ENCODE measurements at regions not wholly inside any gene's neighbourhood (a gene's known extent, or its start where the extent isn't known, plus 50 kb on each side); places are given as distances from the start of the nearest gene placed in this dataset.

DNA sequence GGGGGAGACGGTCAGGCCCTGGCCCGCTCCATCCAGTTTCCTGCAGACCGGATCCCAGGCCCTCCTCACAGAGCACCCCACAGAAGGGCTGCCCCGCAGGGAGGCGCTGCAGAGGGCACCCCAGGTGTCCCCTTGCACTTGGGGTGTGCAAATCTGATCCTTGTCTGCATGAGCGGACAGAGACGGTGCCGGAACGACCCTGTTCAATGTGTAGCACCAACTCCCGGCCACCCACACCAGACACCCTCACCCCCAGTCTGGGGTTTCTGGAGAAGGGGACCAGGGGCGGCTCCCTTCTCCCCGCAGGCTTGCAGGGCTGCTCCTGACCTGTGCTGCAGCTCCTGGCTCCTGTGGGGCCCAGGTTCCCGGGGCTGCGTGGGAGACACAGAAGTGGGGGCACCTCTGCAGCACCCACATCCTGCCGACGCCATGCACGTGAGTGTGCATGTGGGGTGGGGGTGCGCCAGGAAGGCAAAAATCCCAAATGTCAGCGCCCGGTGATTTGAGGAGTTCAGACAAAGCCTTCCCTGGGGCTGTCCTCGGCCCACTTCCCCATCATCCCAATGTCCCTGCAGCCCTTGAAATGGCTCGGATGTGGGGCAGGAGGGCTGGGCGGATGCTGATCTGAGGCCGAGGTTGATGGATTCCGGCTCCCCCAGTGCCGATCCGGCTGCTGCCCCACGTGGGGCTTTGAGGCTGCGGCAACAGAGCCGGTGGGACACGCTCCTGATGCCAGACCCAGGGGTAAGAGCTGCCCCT, 85.3 kb upstream of the BHLHE23 start:
- H3K4me3 ChIP-seq = no peak overlapping the region
- DNase-seq = peak in 1 of 2 experiments; percentile 9
- H3K36me3 ChIP-seq = no peaks in the 10 kb centered on the region

DNA sequence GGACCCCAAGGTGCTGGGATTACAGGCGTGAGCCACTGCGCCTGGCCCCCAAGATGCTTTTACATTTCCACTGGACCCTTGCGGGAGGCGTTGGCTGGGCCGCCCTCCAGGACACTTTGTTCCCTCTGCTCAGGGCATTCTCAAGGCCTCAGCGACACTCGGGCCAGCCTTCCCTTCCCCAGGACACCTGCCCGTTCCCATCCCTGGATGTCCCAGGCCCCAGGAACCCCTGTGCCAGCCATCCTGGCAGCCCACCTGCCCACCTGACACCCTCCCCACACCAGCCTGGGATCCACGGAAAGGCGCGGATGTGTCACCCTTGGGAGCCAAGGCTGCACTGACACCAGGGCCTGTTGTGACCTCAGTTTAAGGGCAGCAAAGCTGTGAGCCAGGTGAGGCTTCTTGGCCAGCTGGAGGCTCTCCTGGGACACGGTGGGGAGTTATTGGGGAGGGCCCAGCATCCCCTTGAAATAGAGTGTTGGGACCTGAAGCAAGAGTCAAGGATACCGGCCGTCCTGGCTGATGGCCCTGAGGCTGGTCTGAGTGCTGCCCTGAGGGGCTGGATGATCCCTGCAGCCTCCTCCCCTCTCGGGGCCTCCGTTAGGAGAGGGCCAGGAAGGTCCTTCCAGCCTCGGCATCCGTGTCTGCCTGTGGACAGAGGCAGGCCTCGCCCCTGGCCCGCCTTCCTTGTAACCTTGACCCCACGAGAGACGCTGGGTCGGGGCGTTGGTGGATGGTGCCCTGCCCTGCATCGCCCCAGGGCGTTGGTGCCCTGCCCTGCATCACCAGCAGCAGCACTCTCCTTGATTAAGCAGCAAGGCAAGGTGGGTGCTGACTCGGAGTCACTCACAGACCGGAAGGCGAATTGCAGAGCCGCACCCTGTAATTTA, 84.2 kb upstream of the BHLHE23 start:
- H3K27ac ChIP-seq = no peak overlapping the region
- H3K9me3 ChIP-seq (replicated peaks) = no peaks in the 10 kb centered on the region
- H3K4me1 ChIP-seq = no peaks in the 10 kb centered on the region
- peaks cover 81% of the 10 kb centered on the region for H3K27me3 ChIP-seq
- no peak overlapping the region for H3K4me3 ChIP-seq
- DNase-seq = peak in 1 of 2 experiments; percentile 7
- no peaks in the 10 kb centered on the region for H3K36me3 ChIP-seq

More for the DNA sequence above, 85.3 kb upstream of the BHLHE23 start:
- Histone ChIP-seq H3K27ac (no peak overlapping the region), H3K4me1 (no peaks in the 10 kb centered on the region), H3K9me3 (replicated peaks) (no peaks in the 10 kb centered on the region), H3K27me3 (peaks cover 81% of the 10 kb centered on the region)

DNA sequence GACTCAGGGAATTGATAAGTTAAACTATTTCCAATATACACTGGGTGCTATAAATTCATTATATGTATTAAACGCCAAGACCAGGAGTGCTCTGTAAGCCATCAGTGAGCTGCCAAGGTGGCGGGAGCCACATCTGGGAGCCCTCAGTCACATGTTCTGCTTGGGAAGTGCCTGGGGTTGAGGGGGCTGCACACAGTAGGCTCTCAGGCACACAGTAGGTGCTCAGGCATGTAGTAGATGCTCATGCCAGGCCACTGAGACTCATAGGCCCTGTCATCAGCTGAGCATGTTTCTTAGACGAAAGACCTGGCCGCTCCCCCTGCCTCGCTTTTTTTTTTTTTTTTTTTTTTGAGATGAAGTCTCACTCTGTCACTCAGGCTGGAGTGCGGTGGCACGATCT, 83.3 kb upstream of the BHLHE23 start:
- Histone ChIP-seq H3K36me3 (no peaks in the 10 kb centered on the region), H3K4me1 (no peaks in the 10 kb centered on the region), H3K9me3 (replicated peaks) (no peaks in the 10 kb centered on the region), H3K27me3 (peaks cover 81% of the 10 kb centered on the region), H3K27ac (no peak overlapping the region), H3K4me3 (no peak overlapping the region)
- peak in 1 of 2 experiments; percentile 2 for DNase-seq

- H3K4me1 ChIP-seq = no peaks in the 10 kb centered on the region
- no peak overlapping the region for H3K4me3 ChIP-seq
- no peak overlapping the region for H3K27ac ChIP-seq
- no peaks in the 10 kb centered on the region for H3K36me3 ChIP-seq
- peak in 1 of 2 experiments; percentile 7 for DNase-seq
- peaks cover 81% of the 10 kb centered on the region for H3K27me3 ChIP-seq
- H3K9me3 ChIP-seq (replicated peaks) = no peaks in the 10 kb centered on the region
Measured at GRCh38 chr20:63089051-63089907, 82.5 kb upstream of the BHLHE23 start.

- no peaks in the 10 kb centered on the region for H3K36me3 ChIP-seq
- no peak overlapping the region for H3K4me3 ChIP-seq
- H3K9me3 ChIP-seq (replicated peaks) = no peaks in the 10 kb centered on the region
- peaks cover 85% of the 10 kb centered on the region for H3K27me3 ChIP-seq
- no peaks in the 10 kb centered on the region for H3K4me1 ChIP-seq
- H3K27ac ChIP-seq = no peak overlapping the region
- peak in 1 of 2 experiments; percentile 16 for DNase-seq
Measured at GRCh38 chr20:63087872-63088680, 81.3 kb upstream of the BHLHE23 start.

DNA sequence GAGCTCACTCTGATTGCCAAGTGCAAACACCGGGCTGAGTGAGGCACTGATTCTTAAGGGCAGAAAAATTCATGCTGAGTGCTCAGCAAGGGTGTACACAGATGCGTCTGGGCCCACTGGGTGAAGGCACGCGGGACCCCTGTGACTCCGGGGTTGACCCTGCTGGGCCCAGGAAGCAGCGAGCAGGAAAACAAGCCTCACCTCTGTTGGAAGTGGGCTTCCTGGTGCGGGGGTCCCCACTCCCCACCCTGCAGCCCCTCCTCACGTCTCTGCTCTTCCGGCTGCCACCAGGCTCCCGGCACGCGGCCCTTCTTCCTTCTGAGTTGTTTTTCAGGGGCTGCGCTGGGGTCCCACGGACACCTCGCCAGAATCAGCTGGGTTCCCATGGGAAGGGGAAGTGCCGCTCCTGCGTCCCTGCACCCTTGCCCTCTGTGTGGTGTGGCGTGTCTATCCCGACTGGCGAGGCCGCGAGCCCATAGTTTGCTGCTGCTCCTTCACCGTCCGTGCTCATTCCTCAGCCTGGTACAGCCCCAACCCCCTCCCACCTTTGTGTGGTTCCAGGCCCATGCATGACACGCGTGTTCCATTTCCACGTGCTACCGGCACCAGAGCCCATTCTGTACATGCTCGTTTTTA, 80.6 kb upstream of the BHLHE23 start:
- Histone ChIP-seq H3K4me1 (no peaks in the 10 kb centered on the region), H3K36me3 (no peaks in the 10 kb centered on the region), H3K4me3 (no peak overlapping the region), H3K27ac (no peak overlapping the region), H3K27me3 (peaks cover 78% of the 10 kb centered on the region), H3K9me3 (replicated peaks) (no peaks in the 10 kb centered on the region)
- DNase-seq = peak in 1 of 2 experiments; percentile 5

- Histone ChIP-seq H3K4me1 (no peaks in the 10 kb centered on the region), H3K4me3 (no peak overlapping the region), H3K9me3 (replicated peaks) (no peaks in the 10 kb centered on the region), H3K27ac (no peak overlapping the region), H3K27me3 (peaks cover 72% of the 10 kb centered on the region), H3K36me3 (no peaks in the 10 kb centered on the region)
- DNase-seq = peak in 1 of 2 experiments; percentile 15
Measured at GRCh38 chr20:63086421-63087235, 79.9 kb upstream of the BHLHE23 start.

GRCh38 chr20:63085151-63085861, 78.5 kb upstream of the BHLHE23 start:
- no peaks in the 10 kb centered on the region for H3K4me1 ChIP-seq
- H3K27ac ChIP-seq = no peak overlapping the region
- peaks cover 59% of the 10 kb centered on the region for H3K27me3 ChIP-seq
- H3K9me3 ChIP-seq (replicated peaks) = no peaks in the 10 kb centered on the region
- H3K4me3 ChIP-seq = no peak overlapping the region
- DNase-seq = peak in 1 of 2 experiments; percentile 32
- H3K36me3 ChIP-seq = no peaks in the 10 kb centered on the region

GRCh38 chr20:63084563-63084927, 77.8 kb upstream of the BHLHE23 start:
- peaks cover 53% of the 10 kb centered on the region for H3K27me3 ChIP-seq
- no peaks in the 10 kb centered on the region for H3K4me1 ChIP-seq
- peak in 1 of 2 experiments; percentile 4 for DNase-seq
- no peak overlapping the region for H3K27ac ChIP-seq
- no peaks in the 10 kb centered on the region for H3K36me3 ChIP-seq
- H3K4me3 ChIP-seq = no peak overlapping the region
- no peaks in the 10 kb centered on the region for H3K9me3 ChIP-seq (replicated peaks)

DNA sequence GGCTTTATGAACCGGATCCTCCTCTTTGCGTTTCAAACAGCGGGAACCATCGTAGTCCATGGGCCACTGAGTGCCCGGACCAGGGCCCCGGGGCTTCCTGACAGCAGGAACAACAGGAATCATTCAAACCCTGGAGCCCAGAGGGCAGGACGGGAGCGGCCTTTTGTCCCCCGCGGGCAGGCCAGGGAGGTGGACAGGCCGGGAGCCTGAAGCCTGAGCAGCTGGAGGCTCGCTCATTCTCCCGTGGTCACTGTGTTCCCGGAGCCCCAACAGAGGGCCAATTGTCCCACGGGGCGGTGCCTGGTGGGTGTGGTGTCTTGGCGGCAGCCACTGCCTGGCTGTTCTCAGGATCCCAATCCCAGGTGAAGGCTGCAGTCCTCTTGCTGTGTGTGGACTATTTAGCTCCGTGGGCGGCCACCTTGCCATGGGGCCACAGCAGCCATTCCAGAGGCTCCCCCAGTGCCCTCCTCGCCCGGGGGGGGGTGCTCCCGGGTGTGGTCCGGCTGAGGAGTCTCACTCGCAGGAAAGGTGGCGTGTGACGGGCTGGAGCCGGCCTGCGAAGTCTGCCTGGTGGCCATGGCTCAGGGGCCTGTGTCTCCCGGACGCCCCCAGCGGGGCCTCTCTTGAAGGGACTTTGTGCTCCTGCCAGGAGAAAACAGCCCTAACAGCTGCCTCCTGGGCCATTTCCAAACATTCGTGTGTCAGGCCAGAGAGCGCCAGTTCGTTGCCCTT, 77.2 kb upstream of the BHLHE23 start:
- DNase-seq = peak in 1 of 2 experiments; percentile 35
- H3K27me3 ChIP-seq = peaks cover 50% of the 10 kb centered on the region

GRCh38 chr20:63082939-63083735, 76.4 kb upstream of the BHLHE23 start:
- H3K9me3 ChIP-seq (replicated peaks) = no peaks in the 10 kb centered on the region
- no peaks in the 10 kb centered on the region for H3K36me3 ChIP-seq
- DNase-seq = no peak
- no peak overlapping the region for H3K4me3 ChIP-seq
- no peaks in the 10 kb centered on the region for H3K4me1 ChIP-seq
- no peak overlapping the region for H3K27ac ChIP-seq
- peaks cover 44% of the 10 kb centered on the region for H3K27me3 ChIP-seq

More for the DNA sequence above, 77.2 kb upstream of the BHLHE23 start:
- H3K4me3 ChIP-seq = no peak overlapping the region
- H3K36me3 ChIP-seq = no peaks in the 10 kb centered on the region
- no peak overlapping the region for H3K27ac ChIP-seq
- no peaks in the 10 kb centered on the region for H3K9me3 ChIP-seq (replicated peaks)
- H3K4me1 ChIP-seq = no peaks in the 10 kb centered on the region

Measured in SJCRH30 (cell line).